ENCODE measurements at regions not wholly inside any gene's neighbourhood (a gene's known extent, or its start where the extent isn't known, plus 50 kb on each side); places are given as distances from the start of the nearest gene placed in this dataset.
A peak's percentile ranks its signal among the peaks of the same experiment; 100 is the strongest.
"Not testable (repeated sequence)": the region's sequence is repeated elsewhere in the genome, so short reads cannot be mapped to it uniquely, and the experiment has no call there.

GRCh38 chr1:90864681-90865080 lies 147.6 kb upstream of the BARHL2 start:
- DNase-seq (ENCODE audit: low read depth in 1 of 2, low spot score in 1 of 2): no peak

- no peak for DNase-seq (ENCODE audit: low read depth in 1 of 2, low spot score in 1 of 2)
Measured at GRCh38 chr1:90862782-90863181, 145.7 kb upstream of the BARHL2 start.

GRCh38 chr1:90861421-90861820 lies 144.3 kb upstream of the BARHL2 start:
- DNase-seq (ENCODE audit: low read depth in 1 of 2, low spot score in 1 of 2): not testable (repeated sequence)

- DNase-seq (ENCODE audit: low read depth in 1 of 2, low spot score in 1 of 2): no peak
Measured at GRCh38 chr1:90856463-90857007, 139.4 kb upstream of the BARHL2 start.

- DNase-seq (ENCODE audit: low read depth in 1 of 2, low spot score in 1 of 2): no peak
Measured at GRCh38 chr1:90854397-90854924, 137.4 kb upstream of the BARHL2 start.

GRCh38 chr1:90851711-90852050 lies 134.6 kb upstream of the BARHL2 start:
- no peak for DNase-seq (ENCODE audit: low read depth in 1 of 2, low spot score in 1 of 2)

- peak; percentile 52 to 67 for DNase-seq (ENCODE audit: low read depth in 1 of 2, low spot score in 1 of 2)
Measured at GRCh38 chr1:90850898-90851710, 134.0 kb upstream of the BARHL2 start.

- DNase-seq (ENCODE audit: low read depth in 1 of 2, low spot score in 1 of 2): no peak
Measured at GRCh38 chr1:90850181-90850897, 133.2 kb upstream of the BARHL2 start.

GRCh38 chr1:90841473-90841872 lies 124.4 kb upstream of the BARHL2 start:
- DNase-seq (ENCODE audit: low read depth in 1 of 2, low spot score in 1 of 2): no peak

- no peak for DNase-seq (ENCODE audit: low read depth in 1 of 2, low spot score in 1 of 2)
Measured at GRCh38 chr1:90840352-90840751, 123.2 kb upstream of the BARHL2 start.

GRCh38 chr1:90839323-90839722 lies 122.2 kb upstream of the BARHL2 start:
- DNase-seq (ENCODE audit: low read depth in 1 of 2, low spot score in 1 of 2): no peak

GRCh38 chr1:90838720-90839119 lies 121.6 kb upstream of the BARHL2 start:
- no peak for DNase-seq (ENCODE audit: low read depth in 1 of 2, low spot score in 1 of 2)

- DNase-seq (ENCODE audit: low read depth in 1 of 2, low spot score in 1 of 2): no peak
Measured at GRCh38 chr1:90837420-90837819, 120.3 kb upstream of the BARHL2 start.

GRCh38 chr1:90836345-90836679 lies 119.2 kb upstream of the BARHL2 start:
- DNase-seq (ENCODE audit: low read depth in 1 of 2, low spot score in 1 of 2): no peak

GRCh38 chr1:90835661-90836344 lies 118.7 kb upstream of the BARHL2 start:
- no peak for DNase-seq (ENCODE audit: low read depth in 1 of 2, low spot score in 1 of 2)

GRCh38 chr1:90834886-90835660 lies 118.0 kb upstream of the BARHL2 start:
- DNase-seq (ENCODE audit: low read depth in 1 of 2, low spot score in 1 of 2): no peak

GRCh38 chr1:90834354-90834885 lies 117.3 kb upstream of the BARHL2 start:
- DNase-seq (ENCODE audit: low read depth in 1 of 2, low spot score in 1 of 2): no peak

- no peak for DNase-seq (ENCODE audit: low read depth in 1 of 2, low spot score in 1 of 2)
Measured at GRCh38 chr1:90833466-90834110, 116.5 kb upstream of the BARHL2 start.

- no peak for DNase-seq (ENCODE audit: low read depth in 1 of 2, low spot score in 1 of 2)
Measured at GRCh38 chr1:90831910-90832309, 114.8 kb upstream of the BARHL2 start.

GRCh38 chr1:90826834-90827233 lies 109.7 kb upstream of the BARHL2 start:
- DNase-seq (ENCODE audit: low read depth in 1 of 2, low spot score in 1 of 2): no peak
